ENCODE measurements at regions not wholly inside any gene's neighbourhood (a gene's known extent, or its start where the extent isn't known, plus 50 kb on each side); places are given as distances from the start of the nearest gene placed in this dataset.

DNA sequence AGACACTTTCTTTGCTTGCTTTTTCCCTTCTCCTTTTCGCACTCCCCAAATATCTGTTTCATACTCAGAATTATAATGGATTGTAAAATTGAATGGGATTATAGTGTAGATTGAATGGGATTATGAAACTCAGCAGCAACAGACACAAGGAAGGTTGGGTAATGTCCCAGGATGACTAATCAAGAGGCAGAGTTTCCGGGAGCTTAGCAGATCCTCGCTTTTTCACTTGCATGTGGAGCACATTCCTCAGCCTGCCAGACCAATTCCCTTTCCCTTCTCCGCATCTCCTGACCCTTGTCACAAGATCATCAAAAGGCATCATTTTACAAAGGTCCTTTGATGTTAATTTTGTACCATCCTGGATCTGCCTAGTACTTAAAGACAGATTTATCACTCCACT, 55.1 kb upstream of the SLC1A1 start:
- DNase-seq: no peak

DNA sequence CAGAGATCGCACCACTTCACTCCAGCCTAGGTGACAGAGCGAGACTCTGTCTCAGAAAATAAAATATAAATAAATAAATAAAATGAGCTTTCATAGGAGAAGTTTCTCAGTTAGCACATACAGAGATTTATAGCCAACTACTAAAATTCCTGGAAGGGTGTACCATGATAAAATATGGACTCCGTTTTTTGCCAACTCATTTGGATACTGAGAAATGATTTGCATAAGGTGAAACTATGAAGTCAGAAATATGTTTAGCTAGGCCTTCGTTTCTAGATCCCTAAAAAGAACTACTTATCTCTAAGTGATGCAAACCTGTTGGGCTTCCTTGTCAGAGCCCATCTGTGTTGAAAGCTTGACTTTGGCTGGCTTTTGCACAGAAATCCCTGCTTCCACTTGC, 56.9 kb upstream of the SLC1A1 start:
- DNase-seq: no peak

DNA sequence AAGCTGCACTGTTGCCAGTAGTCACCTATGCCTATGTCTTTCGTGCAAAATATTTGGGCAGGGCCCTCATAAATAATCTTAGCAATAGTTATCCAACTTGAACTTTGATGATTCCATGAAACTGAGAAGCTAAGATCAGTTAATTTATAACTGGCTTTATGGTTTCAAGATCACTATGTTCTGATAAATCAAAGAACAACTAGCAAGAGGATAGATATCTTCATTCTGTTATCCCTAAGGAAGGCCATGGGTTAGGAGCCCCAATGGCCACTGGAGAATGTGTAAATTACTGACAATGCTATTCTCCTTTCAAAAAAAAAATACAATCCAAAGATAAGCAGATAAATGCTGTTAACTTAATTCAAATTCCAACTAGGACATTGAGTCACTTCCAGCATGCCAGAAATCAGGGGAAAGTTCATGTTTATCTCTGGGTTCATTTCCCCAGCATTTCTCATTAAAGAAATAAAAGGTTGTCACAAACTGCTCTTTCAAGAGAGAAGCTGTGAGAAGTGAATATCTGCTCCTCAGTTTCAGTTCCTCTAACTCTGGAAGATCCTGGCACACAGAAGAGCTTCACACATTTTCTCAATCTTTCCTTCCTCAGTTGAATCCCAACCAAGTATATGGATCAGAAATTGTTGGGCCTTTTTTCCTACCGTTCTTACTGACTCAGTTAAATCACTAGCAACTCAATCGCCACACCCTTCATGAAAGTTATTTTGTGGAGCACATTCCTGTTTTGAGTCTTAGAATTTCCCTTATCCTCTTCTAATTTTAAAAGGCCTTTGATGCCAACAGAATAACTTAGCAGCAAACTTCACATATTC, 59.6 kb upstream of the SLC1A1 start:
- no peak for DNase-seq

DNA sequence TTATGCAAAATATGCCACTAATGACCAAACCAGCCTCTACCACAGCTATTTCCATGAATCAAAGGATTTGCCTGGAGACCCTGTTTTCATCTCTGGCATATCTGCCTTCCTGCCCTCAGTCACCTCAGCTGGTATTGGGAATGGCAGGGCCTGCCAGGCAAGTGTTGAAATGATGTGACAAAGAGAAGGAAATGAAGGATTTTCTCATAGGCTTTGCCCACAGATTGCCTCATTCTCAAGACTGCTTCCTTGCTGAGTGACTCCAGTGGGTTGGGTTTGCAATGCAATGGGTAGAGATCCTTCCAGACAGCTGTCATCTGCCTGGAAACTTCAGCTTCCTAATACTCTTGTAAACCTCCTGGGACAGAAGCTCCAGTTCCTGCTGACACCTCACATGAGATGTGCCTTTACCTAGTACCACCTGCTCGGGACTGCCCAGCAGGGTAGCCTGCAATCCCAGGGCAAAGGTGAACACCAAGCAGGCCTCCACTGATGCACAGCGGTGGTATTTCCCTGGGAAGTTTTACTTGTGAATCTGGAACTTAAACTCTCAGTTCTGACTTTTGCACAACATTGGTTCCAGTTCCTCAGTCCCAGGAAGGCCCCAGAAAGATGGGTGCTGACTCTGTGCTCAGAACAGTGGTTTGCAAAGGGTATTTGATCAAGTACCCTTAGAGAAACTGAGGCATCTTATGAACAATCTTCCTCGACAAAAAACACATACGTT, 64.8 kb upstream of the SLC1A1 start:
- DNase-seq: no peak

DNA sequence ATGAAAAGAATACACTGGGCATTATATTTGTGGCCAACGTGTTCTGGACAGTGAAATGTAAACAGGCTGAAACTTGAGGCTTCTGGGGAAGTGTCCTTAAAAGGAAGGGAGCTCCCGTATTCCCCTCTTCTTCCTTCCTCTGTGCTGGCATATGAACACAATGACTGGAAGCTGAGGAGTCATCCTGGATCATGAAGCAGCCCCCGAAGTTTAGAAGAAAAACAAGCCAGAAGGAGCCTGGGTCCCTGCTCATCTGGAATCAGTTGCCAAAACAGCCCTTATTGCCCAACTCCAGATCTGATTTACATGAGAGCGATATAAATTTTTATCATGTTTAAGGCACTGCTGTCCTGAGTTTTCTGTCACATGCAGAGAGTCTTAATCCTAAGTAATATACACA, 65.4 kb upstream of the SLC1A1 start:
- no peak for DNase-seq

DNA sequence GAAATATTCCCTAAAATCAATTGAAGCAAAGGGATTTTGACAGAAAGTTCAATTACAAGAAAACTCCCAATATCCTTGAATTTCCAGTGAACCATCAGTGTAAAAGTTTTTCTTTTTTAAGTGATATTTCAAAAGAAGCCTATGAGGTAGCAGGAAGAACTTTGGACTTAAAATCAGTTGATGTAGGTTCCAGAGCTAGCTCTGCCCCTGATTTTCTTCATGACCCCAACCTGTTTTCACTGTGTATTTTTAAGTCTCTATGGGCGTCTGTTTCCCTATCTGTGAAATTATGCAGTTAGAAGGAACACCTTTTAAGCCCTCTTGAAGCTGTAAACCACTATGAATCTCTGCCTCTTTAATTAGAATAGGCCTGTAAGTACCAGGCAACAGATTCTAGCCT, 66.2 kb upstream of the SLC1A1 start:
- DNase-seq: no peak

DNA sequence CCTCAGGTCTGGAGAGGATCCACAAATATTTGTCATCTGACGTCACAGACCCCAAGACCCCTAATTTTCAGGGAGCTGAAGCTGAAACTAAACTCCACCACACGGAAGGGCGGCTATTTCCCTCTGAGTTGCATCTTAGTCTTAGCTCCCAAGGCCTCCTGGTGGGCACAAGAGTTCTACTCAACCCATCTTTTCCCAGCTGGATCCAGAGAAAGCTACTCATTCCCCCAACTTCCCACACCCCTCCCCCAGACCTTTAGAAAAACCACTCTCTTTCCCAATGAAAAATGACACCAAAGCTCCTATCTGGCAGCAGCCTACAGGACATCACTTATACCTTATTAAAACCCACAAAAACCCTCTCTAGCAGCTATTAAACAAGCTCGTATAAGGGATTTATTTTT, 67.1 kb upstream of the SLC1A1 start:
- DNase-seq: no peak

DNA sequence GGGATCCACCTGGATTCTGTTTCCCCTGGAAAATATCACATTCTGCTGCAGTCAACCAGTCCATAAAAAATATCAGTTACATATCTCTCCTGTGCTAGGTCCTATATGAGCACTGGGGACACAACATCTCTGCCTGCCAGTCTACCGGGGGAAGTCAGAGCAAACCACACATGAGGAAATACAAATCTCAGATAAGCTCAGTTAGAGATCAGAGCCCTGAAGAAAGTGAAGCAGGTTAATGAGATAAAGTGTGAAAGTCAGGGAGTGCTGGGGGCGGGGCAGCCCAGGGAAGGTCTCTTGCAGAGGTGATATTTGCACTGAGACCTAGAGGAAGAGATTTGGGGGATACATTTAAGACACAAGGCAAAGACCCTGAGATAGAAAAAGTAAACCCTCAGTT, 67.8 kb upstream of the SLC1A1 start:
- DNase-seq: no peak

DNA sequence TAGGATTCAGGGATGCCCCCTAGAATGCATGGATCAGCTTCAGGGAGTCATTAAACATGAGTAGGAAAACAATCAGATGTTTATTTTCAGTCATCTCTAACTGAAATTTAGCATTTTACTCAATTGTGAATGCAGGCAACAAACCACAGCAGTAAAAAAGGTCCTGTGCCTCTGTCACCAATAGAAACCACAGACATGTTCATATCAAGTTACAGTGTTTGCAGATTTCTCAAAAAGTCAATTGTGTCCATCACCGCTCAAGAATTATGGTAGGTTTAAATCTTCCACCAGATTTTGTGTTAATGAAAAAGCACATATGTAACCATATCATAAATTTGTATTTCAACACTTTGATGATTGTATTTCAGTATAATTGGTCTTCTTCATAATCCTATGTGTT, 68.4 kb upstream of the SLC1A1 start:
- DNase-seq: no peak

DNA sequence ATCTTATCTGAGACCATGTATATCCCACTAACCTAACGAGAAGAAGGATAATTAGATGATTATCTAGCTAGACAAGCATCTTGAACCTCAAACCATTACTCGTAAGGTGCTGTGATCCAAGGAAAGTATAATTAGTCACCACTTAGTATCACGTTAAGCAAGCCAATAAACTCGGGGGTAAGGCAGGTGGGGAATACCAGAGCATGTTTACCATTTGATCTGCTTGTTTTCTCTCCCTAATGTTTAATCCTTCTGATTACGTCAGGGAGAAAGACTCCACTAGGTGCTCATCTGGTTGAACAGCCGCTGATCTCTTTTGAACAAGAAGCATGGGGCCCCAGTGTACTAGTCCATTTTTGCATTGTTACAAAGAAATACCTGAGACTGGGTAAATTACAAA, 69.9 kb upstream of the SLC1A1 start:
- DNase-seq: no peak

DNA sequence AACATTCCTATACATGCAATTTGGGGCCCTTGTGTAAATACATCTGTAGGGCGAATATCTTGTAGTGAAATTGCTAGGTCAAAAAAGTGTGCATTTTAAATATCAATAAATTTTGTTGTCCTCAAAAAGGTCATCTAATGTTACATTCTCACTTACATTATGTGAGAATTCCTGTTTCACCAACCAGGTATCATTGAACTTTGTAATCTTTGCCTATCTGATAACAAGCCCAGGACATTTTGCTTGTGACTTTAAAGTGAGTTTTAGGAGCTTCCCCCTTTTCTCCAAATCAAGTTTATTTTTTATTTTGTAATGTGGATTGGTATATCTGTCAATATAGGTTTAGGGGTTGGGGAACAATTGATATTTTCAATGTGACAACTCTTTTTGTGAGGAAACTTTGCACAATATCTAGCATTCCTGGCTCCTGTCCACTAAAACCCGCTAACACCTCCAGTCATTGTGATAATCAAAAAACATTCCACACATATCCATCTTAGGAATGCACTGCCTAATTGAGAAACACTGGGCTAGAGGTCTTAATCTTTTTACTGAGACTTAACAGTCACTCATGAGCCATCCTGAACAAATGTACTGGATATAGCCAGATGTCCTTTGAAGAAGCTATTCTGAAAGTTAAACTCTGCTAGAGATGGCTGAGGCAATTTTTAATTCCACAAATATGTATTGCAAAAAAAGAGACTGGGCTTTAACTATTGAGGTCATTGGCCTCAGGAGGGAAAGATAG, 72.5 kb upstream of the SLC1A1 start:
- DNase-seq: no peak

DNA sequence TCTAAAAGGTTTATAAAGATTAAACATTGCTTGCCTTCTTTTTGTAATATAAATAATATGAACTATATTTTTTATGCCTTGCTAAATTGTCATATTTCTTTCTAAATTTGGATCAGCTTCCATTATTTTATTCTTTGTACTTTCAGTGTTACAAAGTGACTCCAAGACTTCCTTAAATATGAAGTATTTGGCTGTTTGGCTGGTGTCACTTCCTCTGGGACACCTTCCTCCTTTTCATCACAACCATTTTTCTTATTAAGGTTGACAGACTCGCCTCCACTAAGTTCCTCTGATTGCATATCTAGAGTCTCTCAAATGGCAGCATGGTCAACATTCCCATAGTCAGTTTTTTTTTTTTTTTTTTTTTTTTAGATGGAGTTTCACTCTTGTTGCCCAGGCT, 73.8 kb upstream of the SLC1A1 start:
- no peak for DNase-seq

DNA sequence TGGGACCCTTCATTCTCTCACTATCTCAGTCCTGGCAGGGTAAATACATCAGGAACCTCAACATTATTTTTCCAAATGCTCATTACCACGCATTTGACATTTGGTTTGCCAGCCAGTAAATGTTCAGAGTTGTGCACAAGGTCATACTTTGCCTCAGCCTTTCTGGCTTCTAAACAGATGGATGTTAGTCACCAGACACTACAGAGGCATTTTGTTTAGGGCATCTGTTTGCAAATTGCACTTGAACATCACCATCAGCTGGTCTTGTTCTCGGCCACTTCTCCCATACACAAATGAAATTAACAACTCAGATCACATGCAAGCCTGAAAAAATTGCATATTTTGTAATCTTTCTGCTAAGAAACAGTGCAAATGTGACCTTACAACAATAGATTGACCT, 75.0 kb upstream of the SLC1A1 start:
- no peak for DNase-seq

DNA sequence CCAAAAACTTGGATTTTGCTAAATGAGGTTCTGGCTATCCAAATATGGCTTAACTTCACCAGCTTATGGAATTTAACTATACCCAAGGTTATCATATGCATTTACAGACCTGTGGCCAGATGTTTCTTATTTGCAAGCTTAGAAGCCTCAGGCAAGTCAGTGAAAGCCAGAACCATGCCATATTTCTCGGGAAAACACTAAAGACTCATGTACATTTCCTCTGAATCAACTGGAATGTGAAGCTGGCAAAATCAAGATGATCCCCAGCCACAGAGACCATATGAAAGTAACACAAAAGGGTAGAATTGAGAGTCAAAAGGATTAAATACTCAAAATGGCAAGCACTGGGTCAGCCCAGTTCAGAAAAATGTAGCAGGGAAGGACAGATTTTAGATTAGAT, 76.4 kb upstream of the SLC1A1 start:
- DNase-seq: no peak

DNA sequence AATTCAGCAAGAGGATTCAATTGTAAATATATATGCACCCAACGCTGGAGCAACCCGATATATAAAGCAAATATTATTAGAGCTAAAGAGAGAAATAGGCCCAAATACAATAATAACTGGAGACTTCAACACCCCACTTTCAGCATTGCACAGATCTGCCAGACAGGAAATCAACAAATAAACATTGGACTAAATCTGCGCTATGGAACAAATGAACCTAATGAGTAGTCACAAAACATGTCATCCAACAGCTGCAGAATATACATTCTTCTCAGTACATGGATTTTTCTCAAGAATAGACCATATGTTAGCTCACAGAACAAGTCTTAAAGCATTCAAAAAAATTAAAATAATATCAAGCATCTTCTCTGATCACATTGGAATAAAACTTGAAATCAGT, 86.1 kb upstream of the SLC1A1 start:
- DNase-seq: no peak

DNA sequence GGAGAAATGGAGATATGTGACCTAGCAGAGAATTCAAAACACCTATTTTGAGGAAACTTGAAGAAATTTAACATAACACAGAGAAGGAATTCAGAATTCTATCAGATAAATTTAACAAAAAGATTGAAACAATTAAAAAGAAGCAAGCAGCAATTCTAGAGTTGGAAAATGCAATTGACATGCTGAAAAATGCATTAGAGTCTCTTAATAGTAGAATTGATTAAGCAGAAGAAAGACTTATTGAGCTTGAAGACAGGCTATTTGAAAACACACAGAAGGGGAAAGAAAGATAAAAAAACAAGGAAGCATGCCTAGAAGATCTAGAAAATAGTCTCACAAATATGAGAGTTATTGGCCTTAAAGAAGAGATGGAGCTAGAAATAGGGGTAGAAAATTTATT, 87.8 kb upstream of the SLC1A1 start:
- DNase-seq: no peak

DNA sequence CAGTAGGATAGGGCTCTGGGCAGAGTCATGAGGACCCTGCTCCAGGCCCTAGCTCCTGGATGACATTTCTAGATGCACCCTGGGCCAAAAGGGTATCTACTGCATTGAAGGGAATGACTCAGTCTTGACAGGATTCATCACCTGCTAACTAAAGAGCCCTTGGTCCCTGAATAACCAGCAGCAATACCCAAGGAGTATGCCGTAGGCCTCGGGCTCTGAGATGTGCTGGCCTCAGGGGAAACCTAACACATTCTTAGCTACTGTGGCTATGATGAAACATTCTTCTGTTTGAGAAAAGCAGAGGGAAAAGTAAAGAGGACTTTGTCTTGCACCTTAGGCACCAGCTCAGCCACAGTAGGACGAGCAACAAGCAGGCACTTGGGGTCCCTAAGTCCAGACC, 89.5 kb upstream of the SLC1A1 start:
- no peak for DNase-seq

DNA sequence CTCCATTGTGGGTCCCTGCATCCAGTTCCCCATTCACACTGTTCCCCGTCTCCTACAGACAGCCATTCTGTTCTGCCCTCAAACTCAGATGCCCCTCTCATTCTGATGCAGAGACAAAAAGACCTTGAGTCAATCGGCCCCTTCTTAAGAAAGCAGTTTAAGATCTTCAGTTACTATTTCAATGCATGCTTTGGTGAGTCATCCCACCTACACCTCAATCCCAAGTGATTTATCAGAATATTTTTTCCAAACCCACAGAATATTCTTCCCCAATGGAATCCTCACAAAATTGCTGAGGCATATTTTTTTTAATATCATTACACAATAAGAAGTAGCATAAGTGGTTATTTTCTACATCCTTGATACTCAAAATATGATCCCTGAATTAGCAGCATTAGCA, 92.4 kb upstream of the SLC1A1 start:
- no peak for DNase-seq

DNA sequence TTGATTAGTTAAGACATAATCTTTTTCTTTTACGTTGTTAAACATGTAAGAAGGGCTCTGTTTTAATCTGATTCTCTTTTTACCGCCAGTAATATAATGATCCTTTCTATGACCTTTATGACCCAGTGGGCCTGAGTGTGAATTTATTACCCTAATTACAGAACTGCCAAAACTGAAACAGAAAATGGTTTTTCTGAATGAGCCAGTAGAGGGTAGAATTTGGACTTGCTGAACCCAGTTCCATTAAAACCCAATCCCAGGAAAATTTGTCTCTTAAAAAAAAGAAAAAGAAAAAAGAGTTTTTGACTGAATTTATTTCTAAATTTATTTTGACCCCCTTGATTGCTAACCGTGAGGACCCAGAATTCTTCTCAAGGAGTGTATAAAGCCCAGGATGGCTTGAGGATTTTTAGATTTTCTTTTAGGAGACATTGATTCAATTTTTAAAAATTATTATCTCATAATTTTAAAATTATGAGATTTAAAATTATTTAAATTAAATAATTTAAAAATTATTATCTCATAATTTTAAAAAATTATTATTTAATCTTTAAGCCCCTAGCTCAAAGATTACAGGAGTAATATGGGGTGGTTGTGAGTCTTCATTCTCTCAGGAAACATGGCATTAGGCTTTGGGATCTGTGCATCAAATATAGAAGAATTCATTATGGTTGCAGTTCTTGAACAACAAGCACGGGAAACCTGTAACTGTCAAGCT, 94.1 kb upstream of the GLIS3 start:
- DNase-seq: no peak

DNA sequence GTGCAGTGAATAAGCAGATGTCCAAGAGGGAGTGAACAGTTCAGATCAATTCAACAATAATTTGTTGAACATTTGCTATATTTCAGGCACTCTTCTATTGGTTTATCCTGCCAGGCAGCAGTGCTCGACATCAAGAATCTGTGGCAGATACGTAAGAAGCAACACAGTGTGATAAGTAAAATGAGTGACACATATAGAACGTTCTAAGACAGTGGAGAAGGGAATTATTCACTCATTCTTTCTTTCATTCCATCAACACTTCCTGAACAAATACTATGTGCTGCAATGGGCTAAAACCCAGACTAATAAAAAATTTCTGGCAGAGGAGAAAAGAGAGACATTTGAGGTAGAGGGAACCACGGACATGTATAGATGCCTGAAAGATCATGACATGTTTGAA, 89.9 kb upstream of the GLIS3 start:
- no peak for DNase-seq

DNA sequence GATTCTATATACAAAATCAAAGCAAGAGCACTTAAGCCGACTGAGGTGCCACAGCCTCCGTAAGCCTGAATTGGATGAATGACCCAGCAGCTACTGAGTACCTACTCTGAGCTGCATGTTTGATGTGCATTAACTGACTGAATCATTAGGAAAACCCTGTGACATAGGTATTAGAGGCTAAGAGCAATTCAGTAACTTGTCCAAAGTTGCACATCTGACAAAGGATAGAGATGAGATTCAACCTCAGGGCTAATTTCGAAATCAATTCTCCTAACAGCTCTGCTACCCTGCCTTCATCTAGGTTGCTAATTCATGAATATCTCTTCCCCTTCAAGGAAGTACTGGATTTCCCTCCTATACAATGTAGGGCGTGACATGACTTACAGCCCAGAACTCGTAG, 89.1 kb upstream of the GLIS3 start:
- DNase-seq: no peak

DNA sequence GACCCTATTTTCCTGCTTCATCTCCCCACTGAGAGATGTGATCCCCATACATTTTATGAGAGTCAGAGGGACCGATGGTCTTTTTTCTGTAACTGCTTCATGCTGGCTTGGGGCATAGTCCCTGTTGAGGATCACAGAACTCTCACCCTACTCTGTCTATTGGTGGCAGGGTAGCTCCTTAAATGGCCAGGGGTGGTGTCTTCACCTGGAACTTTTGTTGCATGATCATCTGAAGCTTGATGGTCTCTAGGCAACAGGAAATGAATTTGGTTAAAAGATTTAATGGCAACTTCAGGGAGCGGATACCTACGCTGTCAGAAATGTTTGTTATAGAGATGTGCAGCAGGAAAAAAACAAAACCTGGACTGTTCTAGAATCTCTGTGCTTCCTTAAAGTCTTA, 87.0 kb upstream of the GLIS3 start:
- no peak for DNase-seq

DNA sequence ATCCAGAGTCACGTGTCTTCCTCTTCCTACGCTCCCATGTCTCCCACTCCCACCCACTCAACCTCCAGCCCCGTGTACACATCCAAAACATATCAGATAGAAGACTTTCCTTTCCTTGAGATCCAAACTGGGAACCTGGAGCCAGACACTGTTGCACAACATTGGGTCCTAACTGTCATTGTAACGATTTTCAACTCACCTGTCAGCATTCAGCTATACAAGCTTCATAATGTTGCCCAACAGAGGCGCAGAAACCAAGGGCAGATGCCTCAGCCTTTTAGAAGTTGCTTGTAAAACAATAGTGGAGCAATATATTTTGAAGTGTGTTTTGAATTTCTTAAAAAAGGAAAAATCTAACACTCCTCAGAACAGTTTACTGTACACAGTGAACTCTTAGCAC, 84.9 kb upstream of the GLIS3 start:
- no peak for DNase-seq

Data from NCI-H69 (cell line).